GM04504 (cell line): ENCODE measurements at regions not wholly inside any gene's neighbourhood (a gene's known extent, or its start where the extent isn't known, plus 50 kb on each side); places are given as distances from the start of the nearest gene placed in this dataset.
A peak's percentile ranks its signal among the peaks of the same experiment; 100 is the strongest.
"Not testable (repeated sequence)": the region's sequence is repeated elsewhere in the genome, so short reads cannot be mapped to it uniquely, and the experiment has no call there.

Source experiments
- DNase-seq: peaks from one replicate; pipeline ENCODE4 v3.0.0-alpha.2; 2012; ENCODE audit warnings: low read depth

DNA sequence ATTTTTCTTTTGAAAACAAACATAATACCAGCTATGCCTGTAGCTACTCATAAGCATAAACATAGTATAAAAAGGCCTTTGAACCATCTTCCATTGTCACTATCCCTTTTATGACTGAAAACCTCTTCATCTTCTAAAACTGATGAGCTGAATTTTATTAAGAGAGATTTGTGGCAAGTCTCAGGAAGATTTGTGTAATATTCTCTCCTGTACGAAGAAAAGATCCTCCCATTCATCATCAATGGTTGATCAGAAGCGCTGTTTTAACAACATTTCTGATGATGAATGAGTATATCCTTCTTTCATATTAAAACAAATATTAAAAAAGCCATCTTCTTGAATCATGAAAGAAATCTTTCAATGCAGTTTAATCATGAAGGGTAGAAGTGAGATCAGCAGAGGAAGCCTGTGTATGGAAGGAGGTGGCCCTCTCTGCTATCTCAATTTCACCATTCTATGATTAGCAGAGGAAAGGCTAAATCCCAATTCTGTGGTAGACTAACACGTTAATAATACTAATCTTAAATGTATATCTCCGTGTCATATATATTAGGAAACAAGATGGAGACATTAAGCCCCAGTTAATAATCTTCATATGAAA lies 430.2 kb downstream of the FRK start:
- DNase-seq = no peak

GRCh38 chr6:115629415-115629814 lies 431.3 kb downstream of the FRK start:
- no peak for DNase-seq

GRCh38 chr6:115618256-115618655 lies 442.4 kb downstream of the FRK start:
- no peak for DNase-seq

DNA sequence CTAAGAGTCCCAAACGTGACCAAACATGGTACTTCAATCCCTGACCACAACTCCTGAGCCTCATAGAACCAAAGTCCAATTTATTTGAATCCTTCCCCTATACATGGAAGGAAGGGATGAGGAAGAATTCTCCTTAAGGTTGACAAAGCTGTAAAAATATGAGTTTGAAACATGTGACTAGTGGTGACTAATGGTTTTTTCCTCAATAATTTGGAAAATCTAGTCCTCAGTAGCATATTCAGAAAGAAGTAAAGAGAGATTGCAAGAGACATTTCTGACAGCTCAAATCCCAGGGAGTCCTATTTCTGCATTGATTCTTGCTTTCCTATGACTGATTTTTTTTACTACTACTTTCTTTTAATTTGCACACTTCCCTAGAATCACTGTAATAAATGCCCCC lies 443.7 kb downstream of the FRK start:
- no peak for DNase-seq

DNA sequence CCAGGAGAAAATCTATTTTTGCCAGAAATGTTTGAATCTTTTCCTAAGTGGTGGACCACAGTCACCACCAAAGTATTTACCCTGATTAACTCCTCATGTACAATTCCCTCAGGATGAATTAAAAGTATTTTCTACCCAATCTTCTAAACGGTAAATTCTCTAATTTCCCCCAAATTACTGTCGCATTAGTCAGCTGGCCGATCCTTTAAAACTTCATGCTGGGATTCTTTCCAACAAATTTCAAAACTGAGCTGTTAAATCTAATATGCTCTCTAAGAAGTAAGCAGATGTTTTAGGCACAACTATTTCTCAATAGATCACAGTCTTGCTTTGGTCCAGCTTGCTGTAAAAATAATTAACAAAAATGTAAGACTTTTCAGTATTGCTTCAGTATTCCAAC lies 447.2 kb downstream of the FRK start:
- DNase-seq = peak; percentile 97

- DNase-seq = no peak
These were observed 447.8 kb downstream of the FRK start for GRCh38 chr6:115612796-115613479.

- no peak for DNase-seq
These were observed 448.5 kb downstream of the FRK start for GRCh38 chr6:115612216-115612615.

- no peak for DNase-seq
These were observed 450.0 kb downstream of the FRK start for GRCh38 chr6:115610696-115611095.

DNA sequence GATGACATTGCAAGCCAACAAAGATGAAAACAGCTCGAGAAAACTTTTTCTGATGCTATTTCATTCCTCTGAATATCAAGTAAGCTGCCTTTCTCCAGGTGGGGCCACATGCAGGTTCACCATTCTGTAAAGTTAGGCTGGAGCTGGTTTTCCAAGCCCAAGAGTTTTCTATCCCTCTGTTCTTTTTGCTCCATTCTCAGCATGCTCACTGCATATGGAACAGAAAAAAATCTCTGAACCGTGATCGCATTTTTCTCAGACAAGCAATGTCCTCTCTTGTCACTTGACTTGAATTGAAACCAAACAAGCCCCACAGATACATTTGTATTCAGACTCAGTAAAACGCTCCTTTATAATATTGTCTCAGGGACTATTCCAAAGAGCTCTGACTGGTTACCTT lies 451.6 kb downstream of the FRK start:
- DNase-seq = no peak

DNA sequence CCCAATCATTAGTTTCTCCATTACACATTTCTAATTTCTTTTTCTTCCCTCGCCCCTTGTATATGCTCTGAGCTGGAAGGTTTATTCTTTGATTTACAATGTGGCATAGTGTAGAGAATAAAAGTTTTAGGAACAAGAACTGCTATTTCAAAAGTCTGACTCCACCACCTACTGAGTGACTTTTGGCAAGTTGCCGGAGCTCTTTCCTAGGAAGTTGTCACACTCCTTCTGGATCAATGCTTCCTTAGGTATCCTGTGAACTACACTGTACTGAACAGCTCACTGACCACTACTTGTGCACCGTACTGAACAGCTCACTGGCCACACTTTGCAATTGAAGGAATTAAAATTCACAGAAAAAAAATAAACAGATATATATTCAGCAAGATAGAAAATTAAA lies 458.2 kb downstream of the FRK start:
- no peak for DNase-seq

DNA sequence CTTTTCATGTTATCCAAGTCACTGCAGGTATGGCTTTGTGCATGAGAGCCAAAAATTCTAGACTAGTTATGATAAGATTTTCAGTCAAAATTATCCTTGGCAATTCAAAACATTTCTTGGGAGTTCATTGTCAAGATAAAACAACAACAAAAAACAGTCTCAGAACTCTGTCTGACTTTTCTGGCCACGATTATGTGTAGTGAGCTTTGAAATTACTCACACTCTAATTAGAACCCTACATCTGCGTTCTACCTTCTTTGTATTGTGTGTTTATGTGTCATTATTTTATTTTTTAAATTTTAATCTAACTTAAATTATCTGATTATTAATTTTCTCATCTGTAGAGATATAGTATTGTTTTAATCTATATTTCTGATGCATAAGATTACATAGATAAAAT lies 459.2 kb downstream of the FRK start:
- DNase-seq = no peak

GRCh38 chr6:115601064-115601463 lies 459.6 kb downstream of the FRK start:
- no peak for DNase-seq

- no peak for DNase-seq
These were observed 465.8 kb downstream of the FRK start for GRCh38 chr6:115594891-115595290.

DNA sequence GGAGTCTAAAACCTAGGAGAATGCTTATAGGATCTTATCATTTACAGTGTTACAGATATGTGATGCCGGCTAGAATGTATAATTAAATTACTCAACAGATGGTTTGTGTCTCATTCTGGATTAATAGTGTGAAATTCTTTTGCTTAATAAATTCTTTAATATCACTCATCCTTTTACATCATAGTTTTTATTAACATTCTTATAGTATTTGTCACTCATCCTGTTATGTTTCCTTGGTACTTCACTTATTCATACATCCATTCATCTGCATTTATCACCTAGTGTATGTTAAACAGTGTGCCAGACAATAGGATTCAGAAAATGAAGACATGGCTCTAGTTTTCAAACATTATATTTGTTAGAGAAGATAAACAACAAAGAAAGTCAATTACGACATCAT lies 468.7 kb downstream of the FRK start:
- no peak for DNase-seq

GRCh38 chr6:115589072-115589471 lies 471.6 kb downstream of the FRK start:
- DNase-seq = not testable (repeated sequence)

- no peak for DNase-seq
These were observed 477.4 kb downstream of the FRK start for GRCh38 chr6:115583290-115583689.

DNA sequence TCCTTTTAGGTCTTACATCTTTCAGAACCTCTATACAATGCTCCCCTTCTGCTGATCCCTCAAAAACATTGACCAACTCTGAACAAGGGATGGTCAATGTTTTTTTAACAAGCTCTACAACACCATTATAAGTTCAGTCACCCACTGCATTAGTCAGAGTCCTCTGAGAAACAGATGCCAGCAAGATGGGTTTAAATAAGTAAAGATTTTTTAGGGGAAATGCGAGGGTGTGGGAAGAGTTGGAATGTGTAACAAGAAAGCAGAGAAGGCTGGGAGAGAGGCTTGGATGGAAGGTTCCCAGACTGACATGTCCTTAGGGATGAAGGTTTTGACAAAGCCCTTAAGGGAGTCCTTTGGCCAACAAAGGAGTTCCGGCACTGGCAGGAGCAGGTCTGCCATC lies 478.3 kb downstream of the FRK start:
- DNase-seq = no peak

DNA sequence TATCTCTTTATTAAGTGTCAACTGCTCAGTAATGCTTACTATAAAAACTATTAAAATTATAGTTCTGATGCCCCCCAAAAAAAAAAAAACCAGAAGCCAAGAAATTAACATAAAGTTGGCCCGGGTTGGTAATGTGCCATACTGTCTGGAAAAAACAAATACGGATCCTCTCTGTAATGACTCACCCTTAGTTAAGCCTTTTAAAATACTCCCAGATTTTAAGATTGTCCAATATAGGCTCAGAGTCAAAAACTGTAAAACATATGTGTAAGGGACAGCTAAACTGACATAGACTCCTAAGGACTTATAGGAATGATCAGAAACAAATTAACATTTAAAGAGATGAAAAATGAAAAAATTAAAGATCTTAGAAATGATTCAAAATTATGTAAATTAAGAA lies 481.1 kb downstream of the FRK start:
- DNase-seq = not testable (repeated sequence)

DNA sequence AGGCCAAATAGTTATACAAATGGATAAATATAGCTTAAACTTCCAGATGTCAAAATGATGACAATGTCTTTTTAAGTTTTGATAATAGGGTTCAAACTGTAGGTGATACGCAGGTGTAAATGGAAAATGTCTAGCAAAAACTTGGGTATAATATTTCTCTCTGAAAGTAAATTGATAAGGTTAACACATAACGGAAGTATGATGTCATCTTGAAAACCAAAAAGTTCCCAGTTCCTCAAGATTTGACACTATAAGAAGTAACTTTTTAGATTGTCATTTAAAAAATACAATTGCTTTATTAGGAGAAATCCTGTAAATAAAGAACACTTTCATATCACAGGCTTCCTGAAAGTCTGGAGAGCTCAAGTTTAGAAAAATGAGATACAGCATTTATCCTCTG lies 483.4 kb downstream of the FRK start:
- no peak for DNase-seq

DNA sequence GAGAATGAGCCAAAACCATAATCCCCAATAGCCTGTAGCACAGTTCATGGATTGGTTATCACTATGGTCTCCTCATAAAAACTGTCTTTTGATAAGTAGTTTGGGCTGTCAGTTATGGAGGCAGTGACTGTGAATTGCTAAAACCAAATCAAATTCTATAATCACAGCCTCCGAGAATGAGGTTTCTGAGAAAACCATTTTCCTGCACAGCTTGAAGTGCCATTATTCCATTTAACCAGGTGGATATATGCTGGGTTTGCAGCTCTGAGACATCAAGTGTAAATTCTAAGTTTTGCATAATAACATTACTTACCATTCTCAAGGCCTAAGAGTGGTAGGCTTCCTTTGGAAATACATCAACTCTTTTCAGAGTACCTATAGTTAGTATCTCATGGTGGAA lies 485.4 kb downstream of the FRK start:
- DNase-seq = no peak

DNA sequence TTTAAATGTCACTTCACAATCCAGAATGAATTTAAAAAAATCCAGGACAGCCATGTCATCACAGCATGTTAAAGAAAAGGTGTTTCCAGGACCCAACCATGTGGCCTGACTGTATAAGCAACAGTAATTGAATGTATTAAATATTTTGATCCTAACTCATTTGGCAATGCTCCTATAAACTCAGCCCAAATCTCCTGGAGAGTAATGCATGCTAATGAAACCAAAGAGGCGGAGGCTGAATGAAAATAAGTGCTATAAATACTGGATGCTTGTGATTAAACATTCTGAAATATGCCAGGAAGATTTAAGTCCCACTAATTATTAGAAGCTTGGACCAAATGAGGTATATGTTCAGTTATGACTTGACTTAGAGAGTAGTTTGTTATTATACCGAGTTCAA lies 486.8 kb downstream of the FRK start:
- no peak for DNase-seq

DNA sequence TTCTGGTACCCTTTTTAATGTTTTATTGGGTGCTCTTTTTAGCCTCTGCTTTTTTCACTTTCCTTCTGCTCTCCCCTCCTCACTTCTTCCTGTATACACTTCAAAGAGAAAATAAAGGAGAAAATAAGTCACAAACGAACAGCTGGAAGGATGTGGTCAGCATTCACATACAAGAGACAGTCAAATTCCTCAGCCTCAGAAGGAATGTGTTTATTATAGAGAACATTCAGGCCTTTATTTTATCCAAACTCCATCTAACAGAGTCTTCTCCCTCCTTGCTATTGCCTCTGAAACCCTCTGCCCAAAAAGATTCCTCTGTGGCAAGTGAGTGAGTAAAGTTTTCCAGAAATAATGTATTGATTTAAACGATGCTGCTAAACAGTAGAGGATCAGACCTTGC lies 490.4 kb downstream of the FRK start:
- no peak for DNase-seq

- DNase-seq = no peak
These were observed 506.6 kb downstream of the FRK start for GRCh38 chr6:115554060-115554459.

DNA sequence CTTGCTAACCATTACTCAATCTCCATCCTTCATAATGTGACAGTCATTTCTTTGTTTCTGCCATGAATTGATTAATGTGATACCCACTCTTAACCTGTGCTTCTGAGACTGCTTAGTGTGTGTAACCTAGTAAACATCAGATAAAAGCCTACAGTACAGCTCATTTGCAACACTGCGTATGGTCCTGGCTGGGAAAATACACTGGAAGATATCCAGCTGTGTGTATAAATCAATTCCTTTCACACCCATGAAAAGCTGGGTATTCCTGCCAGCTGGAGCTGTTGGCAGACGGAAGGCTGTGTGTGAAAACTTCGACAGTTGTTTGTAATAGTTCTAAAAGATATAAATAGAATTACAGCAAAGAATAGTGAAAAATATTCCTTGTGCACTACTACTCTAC lies 509.2 kb downstream of the FRK start:
- DNase-seq = no peak

- no peak for DNase-seq
These were observed 515.1 kb downstream of the FRK start for GRCh38 chr6:115545672-115545986.
